Spleen (tissue), 7 donors: ENCODE measurements at regions not wholly inside any gene's neighbourhood (a gene's known extent, or its start where the extent isn't known, plus 50 kb on each side); places are given as distances from the start of the nearest gene placed in this dataset.

Experiments
- CTCF ChIP-seq, 11 experiments: fragments of 200-600 bp in 7 of 11; fragments of 450-650 bp in 4 of 11; sonication (generic) in 4 of 11; IDR thresholded peaks in 8 of 11; conservative IDR thresholded peaks in 3 of 11; 1 replicate in 7 of 11; 2 replicates in 4 of 11; pipeline versions ENCODE4 v1.4.0 to v1.8.0; 2016 to 2021; ENCODE audit warnings: antibody characterized with exemption in 11 of 11, inconsistent platforms in 4 of 11, mild to moderate bottlenecking in 1 of 11
- POLR2A ChIP-seq, 3 donors: fragments of 450-650 bp; IDR thresholded peaks; one replicate each; pipeline ENCODE4 v1.5.1; 2017; ENCODE audit warnings: antibody characterized with exemption in 3 of 3, mild to moderate bottlenecking in 1 of 3
- donor health status: DM: no; HTN: no; CAD: no; lungs with moderate emphysema.
- donor health status: DM: no; HTN: no; CAD: no.
- donor health status: DM: no; HTN: no; CAD: no.

GRCh38 chr12:34405286-34406227 lies 383.3 kb downstream of the ALG10 start:
- TF ChIP-seq POLR2A (IDR thresholded peaks at IDR 0.05) (no peak), CTCF (IDR thresholded peaks at IDR 0.05 in 8 of 11, conservative IDR thresholded peaks at IDR 0.05 in 3 of 11) (no peak)
